ENCODE measurements at regions not wholly inside any gene's neighbourhood (a gene's known extent, or its start where the extent isn't known, plus 50 kb on each side); places are given as distances from the start of the nearest gene placed in this dataset.

GRCh38 chr3:157633241-157633640 is 130.0 kb upstream of the VEPH1 start:
- H3K4me2 ChIP-seq (ENCODE audit: low read length): no peak overlapping the region
- no peaks in the 10 kb centered on the region for H3K27me3 ChIP-seq (ENCODE audit: insufficient read depth, low read depth, low read length)
- no peaks in the 10 kb centered on the region for H3K36me3 ChIP-seq (ENCODE audit: insufficient read depth, low read length)
- H4K20me1 ChIP-seq (ENCODE audit: insufficient read depth): no peaks in the 10 kb centered on the region
- H2AFZ ChIP-seq (ENCODE audit: low read depth, low read length): no peak overlapping the region
- H3K9me3 ChIP-seq (ENCODE audit: low read length): peaks cover 3% of the 10 kb centered on the region
- H3K27ac ChIP-seq (ENCODE audit: low read length): no peak overlapping the region
- H3K4me3 ChIP-seq (ENCODE audit: low read length): no peak overlapping the region
- no peaks in the 10 kb centered on the region for H3F3A ChIP-seq (ENCODE audit: insufficient read depth, low read length, poor library complexity, severe bottlenecking)
- H3K9ac ChIP-seq (ENCODE audit: low read length): no peak overlapping the region
- no peaks in the 10 kb centered on the region for H3K79me2 ChIP-seq (replicated peaks; ENCODE audit: insufficient read depth, low read length)
- TF ChIP-seq SMC3 (conservative IDR thresholded peaks at IDR 0.05; ENCODE audit: poor library complexity) (no peak), POLR2AphosphoS5 (IDR thresholded peaks at IDR 0.05) (no peak), CTCF (IDR thresholded peaks at IDR 0.05; ENCODE audit: poor library complexity, severe bottlenecking) (no peak), REST (IDR thresholded peaks at IDR 0.05; ENCODE audit: borderline replicate concordance) (no peak), EP300 (conservative IDR thresholded peaks at IDR 0.05; ENCODE audit: poor library complexity, severe bottlenecking) (no peak), TAF1 (IDR thresholded peaks at IDR 0.05; ENCODE audit: low read depth) (no peak), RAD21 (conservative IDR thresholded peaks at IDR 0.05) (no peak), MXI1 (conservative IDR thresholded peaks at IDR 0.05; ENCODE audit: poor library complexity, severe bottlenecking) (no peak)
- H3K9me2 ChIP-seq (ENCODE audit: insufficient read depth, low read length): no peaks in the 10 kb centered on the region

- no peaks in the 10 kb centered on the region for H3F3A ChIP-seq (ENCODE audit: insufficient read depth, low read length, poor library complexity, severe bottlenecking)
- no peaks in the 10 kb centered on the region for H3K9me2 ChIP-seq (ENCODE audit: insufficient read depth, low read length)
- H3K9me3 ChIP-seq (ENCODE audit: low read length): no peaks in the 10 kb centered on the region
- H4K20me1 ChIP-seq (ENCODE audit: insufficient read depth): no peaks in the 10 kb centered on the region
- no peak overlapping the region for H3K4me3 ChIP-seq (ENCODE audit: low read length)
- no peaks in the 10 kb centered on the region for H3K79me2 ChIP-seq (replicated peaks; ENCODE audit: insufficient read depth, low read length)
- H3K36me3 ChIP-seq (ENCODE audit: insufficient read depth, low read length): no peaks in the 10 kb centered on the region
- no peaks in the 10 kb centered on the region for H3K27me3 ChIP-seq (ENCODE audit: insufficient read depth, low read depth, low read length)
- H3K27ac ChIP-seq (ENCODE audit: low read length): no peak overlapping the region
- no peak overlapping the region for H3K4me2 ChIP-seq (ENCODE audit: low read length)
- H2AFZ ChIP-seq (ENCODE audit: low read depth, low read length): no peak overlapping the region
- no peak for TF ChIP-seq MXI1 (conservative IDR thresholded peaks at IDR 0.05; ENCODE audit: poor library complexity, severe bottlenecking)
- TF ChIP-seq CTCF (IDR thresholded peaks at IDR 0.05; ENCODE audit: poor library complexity, severe bottlenecking): no peak
- no peak overlapping the region for H3K9ac ChIP-seq (ENCODE audit: low read length)
Measured at GRCh38 chr3:157632075-157632474, 128.9 kb upstream of the VEPH1 start.
